Dermis blood vessel endothelial cell (primary cell): ENCODE measurements at regions not wholly inside any gene's neighbourhood (a gene's known extent, or its start where the extent isn't known, plus 50 kb on each side); places are given as distances from the start of the nearest gene placed in this dataset.
"Not testable (repeated sequence)": the region's sequence is repeated elsewhere in the genome, so short reads cannot be mapped to it uniquely, and the experiment has no call there.

Source experiments
- DNase-seq: peaks from one replicate; pipeline ENCODE4 v3.0.0; 2010

GRCh38 chr10:28869606-28870201, 192.4 kb downstream of the BAMBI start:
- no peak for DNase-seq

- DNase-seq = no peak
Observed at GRCh38 chr10:28871665-28872064, 194.3 kb downstream of the BAMBI start.

GRCh38 chr10:28872587-28873165, 195.4 kb downstream of the BAMBI start:
- no peak for DNase-seq

- DNase-seq = no peak
Observed at GRCh38 chr10:28873540-28873939, 196.2 kb downstream of the BAMBI start.

GRCh38 chr10:28874210-28874609, 196.9 kb downstream of the BAMBI start:
- no peak for DNase-seq

- DNase-seq = no peak
Observed at GRCh38 chr10:28875549-28876081, 198.3 kb downstream of the BAMBI start.

- DNase-seq = no peak
Observed at GRCh38 chr10:28878236-28878970, 201.1 kb downstream of the BAMBI start.

GRCh38 chr10:28879246-28879645, 201.9 kb downstream of the BAMBI start:
- DNase-seq = no peak

- DNase-seq = peak; percentile 27
Observed at GRCh38 chr10:28879875-28880682, 202.8 kb downstream of the BAMBI start.

GRCh38 chr10:28880683-28880950, 203.3 kb downstream of the BAMBI start:
- DNase-seq = no peak

GRCh38 chr10:28881171-28881882, 204.0 kb downstream of the BAMBI start:
- no peak for DNase-seq

GRCh38 chr10:28883741-28884423, 206.6 kb downstream of the BAMBI start:
- no peak for DNase-seq

GRCh38 chr10:28890121-28890950, 213.0 kb downstream of the BAMBI start:
- DNase-seq = no peak

- no peak for DNase-seq
Observed at GRCh38 chr10:28891058-28891713, 213.9 kb downstream of the BAMBI start.

- DNase-seq = peak; percentile 58
Observed at GRCh38 chr10:28892818-28893547, 215.7 kb downstream of the BAMBI start.

- DNase-seq = no peak
Observed at GRCh38 chr10:28894146-28894545, 216.8 kb downstream of the BAMBI start.

GRCh38 chr10:28895671-28896070, 218.3 kb downstream of the BAMBI start:
- DNase-seq = not testable (repeated sequence)

- DNase-seq = not testable (repeated sequence)
Observed at GRCh38 chr10:28896791-28897409, 219.6 kb downstream of the BAMBI start.
